A549 (cell line): ENCODE measurements at regions not wholly inside any gene's neighbourhood (a gene's known extent, or its start where the extent isn't known, plus 50 kb on each side); places are given as distances from the start of the nearest gene placed in this dataset.

Experiments
- CEBPB ChIP-seq, 2 experiments: fragments of >200 bp in 1 of 2; sonication (Bioruptor Twin) in 1 of 2; formaldehyde crosslinking in 1 of 2; IDR thresholded peaks; 2 replicates each; pipeline ENCODE4 v1.6.1; 2012 to 2016
- CTCF ChIP-seq: fragments of >200 bp; sonication (Bioruptor Twin); formaldehyde crosslinking; IDR thresholded peaks from 3 replicates; pipeline ENCODE4 v1.5.1; 2016
- FOXS1 ChIP-seq: fragments of 250-450 bp; sonication (Bioruptor Pico); IDR thresholded peaks from 2 replicates; pipeline ENCODE4 v1.5.0; 2020; ENCODE audit warnings: mild to moderate bottlenecking, moderate library complexity
- HDAC2 ChIP-seq: fragments of 200-600 bp; sonication (generic); IDR thresholded peaks from 2 replicates; pipeline ENCODE4 v1.6.1; 2016
- MAFK ChIP-seq: fragments of 450-650 bp; IDR thresholded peaks from 2 replicates; pipeline ENCODE4 v1.6.1; 2014; ENCODE audit not compliant: partially characterized antibody
- MYC ChIP-seq: IDR thresholded peaks from 2 replicates; pipeline ENCODE4 v1.6.1; 2012; ENCODE audit warnings: mild to moderate bottlenecking, inconsistent platforms, low read length, improper control_type of control experiment, borderline replicate concordance
- NFE2L2 ChIP-seq: fragments of 150-350 bp; conservative IDR thresholded peaks from 2 replicates; pipeline ENCODE4 v1.6.1; 2014; ENCODE audit warnings: low read length
- POLR2A ChIP-seq: IDR thresholded peaks from 2 replicates; pipeline ENCODE4 v1.6.1; 2012; ENCODE audit warnings: mild to moderate bottlenecking, low read length
- TF ChIP-seq, protein P1 (sequence below): fragments of 200-600 bp; sonication (generic); IDR thresholded peaks from 2 replicates; pipeline ENCODE4 v1.6.1; 2016; ENCODE audit warnings: antibody characterized with exemption, mild to moderate bottlenecking, moderate library complexity
- TF ChIP-seq, protein P2 (sequence below): fragments of >200 bp; sonication (Bioruptor Twin); formaldehyde crosslinking; IDR thresholded peaks from 2 replicates; pipeline ENCODE4 v1.6.1; 2016
- TF ChIP-seq, protein P3 (sequence below): IDR thresholded peaks from 2 replicates; pipeline ENCODE4 v1.6.1; 2012

- TF ChIP-seq CTCF (no peak), HDAC2 (no peak), MAFK (no peak), FOXS1 (CRISPR knock-in tag) (no peak), MYC (no peak), POLR2A (no peak), NFE2L2 (no peak), CEBPB (IDR thresholded peaks at IDR 0.05) (no peak)
- TF ChIP-seq, protein P1, sequence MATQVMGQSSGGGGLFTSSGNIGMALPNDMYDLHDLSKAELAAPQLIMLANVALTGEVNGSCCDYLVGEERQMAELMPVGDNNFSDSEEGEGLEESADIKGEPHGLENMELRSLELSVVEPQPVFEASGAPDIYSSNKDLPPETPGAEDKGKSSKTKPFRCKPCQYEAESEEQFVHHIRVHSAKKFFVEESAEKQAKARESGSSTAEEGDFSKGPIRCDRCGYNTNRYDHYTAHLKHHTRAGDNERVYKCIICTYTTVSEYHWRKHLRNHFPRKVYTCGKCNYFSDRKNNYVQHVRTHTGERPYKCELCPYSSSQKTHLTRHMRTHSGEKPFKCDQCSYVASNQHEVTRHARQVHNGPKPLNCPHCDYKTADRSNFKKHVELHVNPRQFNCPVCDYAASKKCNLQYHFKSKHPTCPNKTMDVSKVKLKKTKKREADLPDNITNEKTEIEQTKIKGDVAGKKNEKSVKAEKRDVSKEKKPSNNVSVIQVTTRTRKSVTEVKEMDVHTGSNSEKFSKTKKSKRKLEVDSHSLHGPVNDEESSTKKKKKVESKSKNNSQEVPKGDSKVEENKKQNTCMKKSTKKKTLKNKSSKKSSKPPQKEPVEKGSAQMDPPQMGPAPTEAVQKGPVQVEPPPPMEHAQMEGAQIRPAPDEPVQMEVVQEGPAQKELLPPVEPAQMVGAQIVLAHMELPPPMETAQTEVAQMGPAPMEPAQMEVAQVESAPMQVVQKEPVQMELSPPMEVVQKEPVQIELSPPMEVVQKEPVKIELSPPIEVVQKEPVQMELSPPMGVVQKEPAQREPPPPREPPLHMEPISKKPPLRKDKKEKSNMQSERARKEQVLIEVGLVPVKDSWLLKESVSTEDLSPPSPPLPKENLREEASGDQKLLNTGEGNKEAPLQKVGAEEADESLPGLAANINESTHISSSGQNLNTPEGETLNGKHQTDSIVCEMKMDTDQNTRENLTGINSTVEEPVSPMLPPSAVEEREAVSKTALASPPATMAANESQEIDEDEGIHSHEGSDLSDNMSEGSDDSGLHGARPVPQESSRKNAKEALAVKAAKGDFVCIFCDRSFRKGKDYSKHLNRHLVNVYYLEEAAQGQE, result no peak
- TF ChIP-seq, protein P2, sequence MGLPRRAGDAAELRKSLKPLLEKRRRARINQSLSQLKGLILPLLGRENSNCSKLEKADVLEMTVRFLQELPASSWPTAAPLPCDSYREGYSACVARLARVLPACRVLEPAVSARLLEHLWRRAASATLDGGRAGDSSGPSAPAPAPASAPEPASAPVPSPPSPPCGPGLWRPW, result no peak
- TF ChIP-seq, protein P3, sequence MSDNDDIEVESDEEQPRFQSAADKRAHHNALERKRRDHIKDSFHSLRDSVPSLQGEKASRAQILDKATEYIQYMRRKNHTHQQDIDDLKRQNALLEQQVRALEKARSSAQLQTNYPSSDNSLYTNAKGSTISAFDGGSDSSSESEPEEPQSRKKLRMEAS, result no peak
Observed at GRCh38 chr2:89000235-89000634, 308.8 kb downstream of the RPIA start.
